ENCODE measurements at regions not wholly inside any gene's neighbourhood (a gene's known extent, or its start where the extent isn't known, plus 50 kb on each side); places are given as distances from the start of the nearest gene placed in this dataset.
A peak's percentile ranks its signal among the peaks of the same experiment; 100 is the strongest.
"Not testable (repeated sequence)": the region's sequence is repeated elsewhere in the genome, so short reads cannot be mapped to it uniquely, and the experiment has no call there.

GRCh38 chr11:134939905-134940304 lies 527.9 kb upstream of the B3GAT1 start:
- Histone ChIP-seq H3K36me3 (no peaks in the 10 kb centered on the region), H3K9ac (no peak overlapping the region), H4K20me1 (no peaks in the 10 kb centered on the region), H3K4me2 (no peak overlapping the region), H3K4me1 (no peaks in the 10 kb centered on the region), H3K27ac (no peak overlapping the region), H3K27me3 (peaks cover 15% of the 10 kb centered on the region), H3K4me3 (no peak overlapping the region), H3K9me3 (no peaks in the 10 kb centered on the region)
- no peak for TF ChIP-seq Cebpa-rat (IDR thresholded peaks at IDR 0.05)

- no peak for TF ChIP-seq Cebpa-rat (IDR thresholded peaks at IDR 0.05)
These were observed 527.0 kb upstream of the B3GAT1 start for GRCh38 chr11:134939031-134939430.

GRCh38 chr11:134938212-134938611 lies 526.2 kb upstream of the B3GAT1 start:
- no peak for TF ChIP-seq Cebpa-rat (IDR thresholded peaks at IDR 0.05)
- H3K27me3 ChIP-seq = peaks cover 32% of the 10 kb centered on the region
- no peak overlapping the region for H3K4me2 ChIP-seq
- peaks cover 2% of the 10 kb centered on the region; the same call in 1 of the 2 replicates for H3K9me3 ChIP-seq
- no peak overlapping the region for H3K4me3 ChIP-seq
- no peaks in the 10 kb centered on the region for H3K4me1 ChIP-seq
- no peak overlapping the region for H3K27ac ChIP-seq
- H3K9ac ChIP-seq = no peak overlapping the region
- H4K20me1 ChIP-seq = no peaks in the 10 kb centered on the region
- H3K36me3 ChIP-seq = no peaks in the 10 kb centered on the region

More at GRCh38 chr11:134939031-134939430, 527.0 kb upstream of the B3GAT1 start:
- Histone ChIP-seq H3K4me3 (no peak overlapping the region), H3K9ac (no peak overlapping the region), H3K27ac (no peak overlapping the region), H3K4me2 (no peak overlapping the region), H4K20me1 (no peaks in the 10 kb centered on the region), H3K4me1 (no peaks in the 10 kb centered on the region), H3K36me3 (no peaks in the 10 kb centered on the region), H3K9me3 (no peaks in the 10 kb centered on the region), H3K27me3 (peaks cover 24% of the 10 kb centered on the region)

GRCh38 chr11:134937193-134937592 lies 525.2 kb upstream of the B3GAT1 start:
- not testable (repeated sequence) for H3K4me1 ChIP-seq, H4K20me1 ChIP-seq, H3K36me3 ChIP-seq, H3K9ac ChIP-seq, H3K4me2 ChIP-seq, H3K9me3 ChIP-seq, H3K4me3 ChIP-seq, H3K27ac ChIP-seq
- peaks cover 40% of the 10 kb centered on the region for H3K27me3 ChIP-seq

GRCh38 chr11:134932761-134933160 lies 520.7 kb upstream of the B3GAT1 start:
- H3K9me3 ChIP-seq = peaks cover 5% of the 10 kb centered on the region; the same call in 1 of the 2 replicates
- no peak overlapping the region for H3K4me2 ChIP-seq
- no peaks in the 10 kb centered on the region for H3K4me1 ChIP-seq

GRCh38 chr11:134925432-134925831 lies 513.4 kb upstream of the B3GAT1 start:
- no peak overlapping the region for H3K4me2 ChIP-seq
- no peaks in the 10 kb centered on the region for H4K20me1 ChIP-seq
- no peak for TF ChIP-seq Cebpa-rat (IDR thresholded peaks at IDR 0.05)
- no peaks in the 10 kb centered on the region for H3K36me3 ChIP-seq
- no peak overlapping the region for H3K27ac ChIP-seq
- no peak overlapping the region for H3K9ac ChIP-seq
- H3K27me3 ChIP-seq = no peaks in the 10 kb centered on the region
- no peak overlapping the region for H3K4me3 ChIP-seq
- H3K4me1 ChIP-seq = peaks cover 13% of the 10 kb centered on the region
- H3K9me3 ChIP-seq = no peaks in the 10 kb centered on the region

More at GRCh38 chr11:134932761-134933160, 520.7 kb upstream of the B3GAT1 start:
- H3K9ac ChIP-seq = no peak overlapping the region
- no peak for TF ChIP-seq Cebpa-rat (IDR thresholded peaks at IDR 0.05)
- no peak overlapping the region for H3K4me3 ChIP-seq
- peaks cover 40% of the 10 kb centered on the region for H3K27me3 ChIP-seq
- no peaks in the 10 kb centered on the region for H3K36me3 ChIP-seq
- H3K27ac ChIP-seq = no peak overlapping the region
- H4K20me1 ChIP-seq = no peaks in the 10 kb centered on the region

- no peak overlapping the region for H3K4me2 ChIP-seq
- H3K27me3 ChIP-seq = no peaks in the 10 kb centered on the region
- no peaks in the 10 kb centered on the region for H4K20me1 ChIP-seq
- H3K4me1 ChIP-seq = peaks cover 13% of the 10 kb centered on the region
- H3K27ac ChIP-seq = no peak overlapping the region
- no peak overlapping the region for H3K9ac ChIP-seq
- no peaks in the 10 kb centered on the region for H3K36me3 ChIP-seq
- no peak for TF ChIP-seq Cebpa-rat (IDR thresholded peaks at IDR 0.05)
- no peak overlapping the region for H3K4me3 ChIP-seq
- no peaks in the 10 kb centered on the region for H3K9me3 ChIP-seq
These were observed 511.4 kb upstream of the B3GAT1 start for GRCh38 chr11:134923441-134923840.

- TF ChIP-seq Cebpa-rat (IDR thresholded peaks at IDR 0.05) = no peak
These were observed 509.9 kb upstream of the B3GAT1 start for GRCh38 chr11:134921938-134922337.

GRCh38 chr11:134920851-134921608 lies 509.0 kb upstream of the B3GAT1 start:
- Histone ChIP-seq H3K27me3 (no peaks in the 10 kb centered on the region), H3K9ac (no peak overlapping the region), H3K9me3 (no peaks in the 10 kb centered on the region), H3K4me1 (peaks cover 25% of the 10 kb centered on the region), H3K4me3 (no peak overlapping the region), H3K4me2 (peak overlapping the region; percentile 34), H3K27ac (no peak overlapping the region), H3K36me3 (no peaks in the 10 kb centered on the region), H4K20me1 (no peaks in the 10 kb centered on the region)
- no peak for TF ChIP-seq Cebpa-rat (IDR thresholded peaks at IDR 0.05)

More at GRCh38 chr11:134921938-134922337, 509.9 kb upstream of the B3GAT1 start:
- Histone ChIP-seq H3K4me2 (no peak overlapping the region), H3K4me3 (no peak overlapping the region), H3K4me1 (peaks cover 16% of the 10 kb centered on the region), H3K27ac (no peak overlapping the region), H3K27me3 (no peaks in the 10 kb centered on the region), H3K36me3 (no peaks in the 10 kb centered on the region), H4K20me1 (no peaks in the 10 kb centered on the region), H3K9ac (no peak overlapping the region), H3K9me3 (no peaks in the 10 kb centered on the region)

- TF ChIP-seq Cebpa-rat (IDR thresholded peaks at IDR 0.05) = no peak
- Histone ChIP-seq H3K27me3 (no peaks in the 10 kb centered on the region), H3K36me3 (no peaks in the 10 kb centered on the region), H3K9me3 (no peaks in the 10 kb centered on the region), H3K27ac (no peak overlapping the region), H3K4me2 (peak overlapping the region; percentile 46), H3K4me3 (no peak overlapping the region), H3K9ac (no peak overlapping the region), H3K4me1 (peaks cover 26% of the 10 kb centered on the region), H4K20me1 (no peaks in the 10 kb centered on the region)
These were observed 504.6 kb upstream of the B3GAT1 start for GRCh38 chr11:134916421-134917213.
